ENCODE measurements at regions not wholly inside any gene's neighbourhood (a gene's known extent, or its start where the extent isn't known, plus 50 kb on each side); places are given as distances from the start of the nearest gene placed in this dataset.

DNA sequence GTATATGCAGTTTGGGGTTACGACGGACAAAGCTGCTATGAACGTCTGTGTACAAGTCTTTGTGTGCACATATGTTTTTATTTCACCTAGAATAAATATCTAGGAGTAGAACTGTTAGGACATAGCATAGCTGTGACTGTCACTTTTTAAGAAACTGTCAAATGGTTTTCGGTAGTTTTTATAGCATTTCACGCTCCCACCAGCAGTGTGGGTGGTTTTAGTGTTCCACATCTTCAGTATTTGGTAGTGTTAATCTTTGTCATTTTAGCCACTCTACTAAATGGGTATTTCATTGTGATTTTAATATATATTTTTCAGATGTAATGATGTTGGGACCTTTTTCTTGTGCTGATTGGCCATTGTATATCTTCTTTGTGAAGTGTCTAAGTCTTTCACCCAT, 109.1 kb upstream of the BCAT1 start:
- no peak for DNase-seq

DNA sequence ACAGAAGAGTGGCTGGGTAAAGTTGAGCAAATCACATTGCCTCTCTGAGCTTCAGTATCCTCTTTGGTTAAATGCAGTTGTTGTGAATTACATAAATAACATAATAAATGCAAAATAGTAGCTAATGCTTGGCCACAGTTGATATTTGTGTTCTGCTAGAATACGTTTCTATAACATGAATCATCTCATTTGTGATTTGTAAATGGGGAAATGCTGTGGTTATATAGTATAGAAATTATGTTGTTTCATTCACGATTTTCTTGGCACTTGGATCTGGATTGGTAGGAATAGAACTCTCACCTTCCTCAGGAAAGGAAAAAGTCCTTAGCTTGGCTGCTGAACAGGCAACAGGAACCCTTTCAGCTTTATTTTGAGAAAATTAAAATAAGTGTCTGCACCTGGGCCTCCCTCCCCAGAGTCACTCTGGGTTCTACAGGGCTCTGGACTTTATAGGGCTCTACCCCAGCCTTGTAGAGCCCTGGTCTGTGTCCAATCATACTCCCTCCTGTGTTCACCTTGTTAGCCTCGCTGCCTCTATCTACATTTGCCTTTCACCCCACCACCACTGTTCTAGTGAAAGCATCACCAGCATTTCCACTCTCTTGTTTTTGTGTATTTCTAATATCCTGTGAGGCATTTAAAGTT, 107.7 kb upstream of the BCAT1 start:
- DNase-seq: no peak

- DNase-seq: no peak
Observed at GRCh38 chr12:25056011-25056410, 107.1 kb upstream of the BCAT1 start.

DNA sequence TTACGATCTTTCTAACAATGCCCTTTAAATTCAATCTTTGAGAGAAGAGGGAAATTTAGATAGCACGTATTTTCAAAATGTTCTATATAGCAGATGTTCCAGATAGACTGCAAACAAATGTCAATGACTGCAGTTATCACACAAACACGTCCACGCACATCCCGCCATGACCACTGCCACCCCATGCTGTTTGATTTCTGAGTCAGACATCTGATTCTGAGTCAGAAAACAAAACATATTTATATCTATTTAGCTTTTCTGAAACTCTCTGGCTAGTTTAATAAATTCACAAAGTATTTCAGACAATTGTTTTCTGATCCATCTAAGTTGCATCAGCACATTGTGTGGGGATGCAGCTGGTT, 105.9 kb upstream of the BCAT1 start:
- no peak for DNase-seq

DNA sequence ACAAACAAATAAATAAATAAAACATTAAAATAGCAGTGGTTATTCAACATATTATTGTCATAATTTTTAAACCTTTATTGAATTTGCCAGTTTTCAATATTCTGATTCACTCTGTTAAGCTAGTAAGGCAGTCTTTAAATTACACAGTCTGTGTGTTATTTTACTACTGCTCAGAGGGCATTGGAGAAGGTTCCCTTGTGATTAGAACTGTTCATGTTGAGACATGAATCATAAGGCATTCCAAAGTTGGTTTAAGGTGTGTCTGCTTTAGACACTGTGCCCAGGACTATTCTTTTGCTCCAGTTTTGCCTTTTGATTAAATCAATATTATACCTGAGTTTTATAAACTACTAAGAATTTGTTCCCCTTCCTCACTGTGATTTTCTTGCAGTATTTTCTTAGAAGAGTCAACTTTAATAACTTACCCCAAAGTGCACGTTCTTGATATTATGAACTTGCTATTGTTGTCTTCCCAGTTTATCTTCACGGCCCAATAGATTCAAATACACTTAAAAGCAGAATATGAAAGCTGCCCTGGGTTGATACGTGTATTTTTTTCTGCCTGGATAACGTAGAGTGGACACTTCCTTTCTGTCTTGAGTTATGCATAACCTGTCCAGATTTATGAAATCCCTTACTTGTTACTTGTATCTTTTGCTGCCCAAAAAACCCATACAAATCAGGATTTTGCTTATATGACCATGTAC, 105.3 kb upstream of the BCAT1 start:
- DNase-seq: no peak

DNA sequence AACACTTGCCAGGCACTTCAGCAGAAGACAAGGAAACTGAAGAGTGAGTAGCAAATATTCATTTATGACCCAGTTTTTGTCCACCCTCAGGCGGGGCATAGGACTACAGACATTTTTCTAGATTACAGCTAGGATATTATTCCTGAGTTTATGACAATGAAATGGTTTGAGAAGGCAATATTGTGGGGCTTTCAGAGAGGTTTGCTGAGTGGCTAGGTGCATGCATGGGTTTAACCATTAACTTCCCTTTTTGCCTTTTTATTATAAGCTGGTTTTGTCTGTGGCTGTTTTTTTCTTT, 104.0 kb upstream of the BCAT1 start:
- DNase-seq: no peak

GRCh38 chr12:25052196-25052913, 103.5 kb upstream of the BCAT1 start:
- DNase-seq: peak; percentile 86

DNA sequence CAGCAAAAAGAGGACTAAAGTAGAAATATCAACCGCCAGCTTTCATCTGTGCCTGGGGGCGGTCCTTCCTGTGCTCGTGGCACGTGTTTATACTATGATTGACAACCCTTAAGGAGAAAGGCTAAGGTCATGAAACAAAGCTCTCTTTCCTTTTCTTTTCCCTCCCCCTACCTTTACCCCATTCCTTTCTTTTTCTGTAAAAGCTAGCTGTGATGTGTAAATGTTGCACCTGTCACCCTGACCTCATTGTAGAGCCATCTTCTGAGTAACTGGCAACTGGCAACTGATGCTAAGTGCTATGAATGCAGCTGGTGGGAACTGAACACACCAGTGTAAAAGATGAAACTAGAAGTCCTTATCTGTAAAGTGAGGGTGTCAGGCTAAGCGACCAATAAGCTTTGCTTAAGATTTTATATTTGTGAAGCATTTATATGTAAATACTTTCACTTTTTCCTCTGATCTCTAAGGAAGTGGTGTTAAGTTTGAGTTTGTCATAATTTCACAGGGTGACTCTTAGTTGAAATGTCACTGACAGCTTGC, 102.8 kb upstream of the BCAT1 start:
- peak; percentile 83 for DNase-seq

DNA sequence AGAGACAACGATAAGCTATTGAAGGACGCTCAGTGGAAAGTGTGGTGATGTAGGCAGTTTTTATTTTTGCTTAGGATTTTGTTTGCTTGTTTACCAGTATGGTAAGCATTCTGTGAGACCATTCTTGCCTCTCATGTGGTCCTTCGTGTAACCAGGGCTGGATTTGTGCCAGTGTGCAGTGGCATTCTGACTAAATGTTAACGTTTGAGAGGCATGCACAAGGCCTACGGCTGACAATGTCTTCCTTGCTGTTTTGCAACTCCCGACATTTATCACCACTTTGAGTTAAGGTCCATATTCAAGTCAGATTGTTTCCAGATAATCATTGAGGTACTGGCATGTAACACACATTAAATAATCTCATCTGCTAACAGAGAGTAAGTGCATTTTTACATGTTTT, 102.3 kb upstream of the BCAT1 start:
- DNase-seq: no peak

GRCh38 chr12:25045869-25046268, 97.0 kb upstream of the BCAT1 start:
- DNase-seq: no peak

- no peak for DNase-seq
Observed at GRCh38 chr12:25041006-25041741, 92.3 kb upstream of the BCAT1 start.

DNA sequence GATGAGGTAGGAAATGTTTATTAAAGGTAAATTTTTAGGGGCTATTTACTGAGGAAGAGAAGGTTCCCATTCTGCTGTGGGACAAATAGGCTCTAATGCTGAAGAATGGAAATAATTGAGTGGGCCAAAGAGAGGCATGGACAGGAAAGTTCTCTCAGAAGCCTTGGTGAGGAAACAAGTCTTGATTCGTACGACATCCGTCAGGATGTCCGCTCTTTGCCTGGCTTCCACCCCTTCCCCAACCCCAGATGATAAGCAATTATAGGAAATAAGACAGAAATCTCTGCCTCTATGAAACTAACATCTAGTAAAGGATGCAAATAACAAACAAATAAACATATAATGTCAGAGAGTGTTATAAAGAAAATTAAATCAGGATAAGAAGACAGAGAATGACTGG, 91.7 kb upstream of the BCAT1 start:
- DNase-seq: no peak

GRCh38 chr12:25034676-25035075, 85.8 kb upstream of the BCAT1 start:
- DNase-seq: no peak

- DNase-seq: no peak
Observed at GRCh38 chr12:25025951-25026490, 77.1 kb upstream of the BCAT1 start.

DNA sequence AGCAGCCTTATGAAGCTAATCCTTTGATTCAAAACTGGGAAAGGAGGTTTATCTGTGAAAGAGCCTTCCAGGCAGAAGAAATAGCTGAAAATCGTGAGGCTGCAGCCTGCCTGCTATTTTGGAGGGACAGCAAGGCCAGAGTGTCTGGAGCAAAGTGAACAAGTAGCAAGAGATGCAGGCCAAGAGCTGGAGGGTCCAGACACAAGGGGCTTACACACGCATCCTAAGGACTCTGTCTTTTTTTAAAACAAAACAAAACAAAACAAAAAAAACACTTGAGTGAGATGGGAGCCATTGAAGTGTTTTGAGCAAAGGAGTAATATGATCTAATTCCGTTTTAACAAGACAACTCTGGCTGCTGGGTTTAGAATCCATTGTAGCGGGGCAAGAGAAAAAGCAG, 76.4 kb upstream of the BCAT1 start:
- DNase-seq: no peak

- no peak for DNase-seq
Observed at GRCh38 chr12:25023808-25024207, 74.9 kb upstream of the BCAT1 start.

GRCh38 chr12:25020621-25021243, 71.8 kb upstream of the BCAT1 start:
- no peak for DNase-seq

DNA sequence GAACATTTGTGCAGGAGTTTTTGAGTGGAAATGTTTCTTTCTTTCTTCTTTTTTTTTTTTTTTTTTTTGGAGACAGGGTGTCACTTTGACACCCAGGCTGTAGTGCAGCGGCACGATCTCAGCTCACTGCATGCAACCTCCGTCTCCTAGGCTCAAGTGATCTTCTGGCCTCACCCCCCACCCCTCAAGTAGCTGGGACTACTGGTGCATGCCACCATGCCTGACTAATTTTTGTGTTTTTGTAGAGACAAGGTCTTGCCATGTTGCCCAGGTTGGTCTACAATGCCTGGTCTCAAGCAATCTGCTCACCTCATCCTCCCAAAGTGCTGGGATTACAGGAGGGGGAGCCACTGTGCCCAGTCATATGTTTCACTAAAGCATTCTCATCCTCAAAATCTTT, 69.2 kb upstream of the BCAT1 start:
- no peak for DNase-seq

- no peak for DNase-seq
Observed at GRCh38 chr12:25017336-25017735, 68.4 kb upstream of the BCAT1 start.

GRCh38 chr12:25014961-25015360, 66.1 kb upstream of the BCAT1 start:
- DNase-seq: no peak

DNA sequence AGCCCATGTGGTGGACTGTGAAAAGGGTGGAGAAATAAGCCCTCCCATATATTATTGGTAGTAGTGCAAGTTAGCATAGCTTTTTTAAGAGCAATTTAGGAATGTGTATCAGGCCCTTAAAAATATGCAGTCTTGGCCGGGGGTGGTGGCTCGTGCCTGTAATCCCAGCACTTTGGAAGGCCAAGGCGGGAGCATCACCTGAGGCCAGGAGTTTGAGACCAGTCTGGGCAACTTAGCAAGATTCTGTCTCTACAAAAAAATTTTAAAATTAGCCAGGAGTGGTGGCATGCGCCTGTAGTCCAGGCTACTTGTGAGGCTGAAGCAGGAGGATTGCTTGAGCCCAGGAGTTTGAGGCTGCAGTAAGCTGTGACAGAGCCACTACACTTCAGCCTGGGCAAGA, 64.2 kb upstream of the BCAT1 start:
- DNase-seq: no peak

DNA sequence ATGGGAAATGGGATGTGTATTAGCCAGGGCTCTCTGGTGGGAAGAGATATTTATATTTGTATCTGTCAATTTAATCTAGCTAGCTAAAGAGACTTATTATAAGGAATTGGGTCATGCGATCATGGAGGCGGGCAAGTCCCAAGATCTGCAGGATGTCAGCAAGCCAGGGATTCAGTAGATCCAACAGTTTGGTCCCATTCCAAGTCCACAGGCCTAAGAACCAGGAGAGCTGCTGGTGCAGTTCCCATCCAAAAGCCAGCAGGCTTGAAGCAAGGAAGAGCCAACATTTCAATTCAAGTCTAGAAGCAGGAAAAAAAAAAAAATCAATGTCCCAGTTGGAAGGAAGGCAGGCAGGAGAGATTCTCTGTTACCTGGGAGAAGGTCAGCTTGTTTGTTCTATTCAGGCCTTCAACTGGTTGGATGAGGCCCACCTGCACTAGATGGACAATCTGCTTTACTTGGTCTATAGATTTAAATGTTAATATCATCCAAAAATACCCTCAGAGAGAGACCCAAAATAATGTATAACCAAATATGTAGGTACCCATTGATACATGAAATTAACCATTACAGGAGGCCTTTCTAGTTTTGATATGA, 60.7 kb upstream of the BCAT1 start:
- no peak for DNase-seq

All from central memory CD4-positive, alpha-beta T cell (primary cell).